ENCODE measurements at regions not wholly inside any gene's neighbourhood (a gene's known extent, or its start where the extent isn't known, plus 50 kb on each side); places are given as distances from the start of the nearest gene placed in this dataset.

GRCh38 chr1:79797487-79797886 lies 791.0 kb upstream of the ADGRL4 start:
- TF ChIP-seq, protein P1, sequence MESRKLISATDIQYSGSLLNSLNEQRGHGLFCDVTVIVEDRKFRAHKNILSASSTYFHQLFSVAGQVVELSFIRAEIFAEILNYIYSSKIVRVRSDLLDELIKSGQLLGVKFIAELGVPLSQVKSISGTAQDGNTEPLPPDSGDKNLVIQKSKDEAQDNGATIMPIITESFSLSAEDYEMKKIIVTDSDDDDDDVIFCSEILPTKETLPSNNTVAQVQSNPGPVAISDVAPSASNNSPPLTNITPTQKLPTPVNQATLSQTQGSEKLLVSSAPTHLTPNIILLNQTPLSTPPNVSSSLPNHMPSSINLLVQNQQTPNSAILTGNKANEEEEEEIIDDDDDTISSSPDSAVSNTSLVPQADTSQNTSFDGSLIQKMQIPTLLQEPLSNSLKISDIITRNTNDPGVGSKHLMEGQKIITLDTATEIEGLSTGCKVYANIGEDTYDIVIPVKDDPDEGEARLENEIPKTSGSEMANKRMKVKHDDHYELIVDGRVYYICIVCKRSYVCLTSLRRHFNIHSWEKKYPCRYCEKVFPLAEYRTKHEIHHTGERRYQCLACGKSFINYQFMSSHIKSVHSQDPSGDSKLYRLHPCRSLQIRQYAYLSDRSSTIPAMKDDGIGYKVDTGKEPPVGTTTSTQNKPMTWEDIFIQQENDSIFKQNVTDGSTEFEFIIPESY (IDR thresholded peaks at IDR 0.05), result no peak
- TF ChIP-seq CTCF (IDR thresholded peaks at IDR 0.05; ENCODE audit: low read depth, low read length, missing input control), result no peak
- TF ChIP-seq REST (IDR thresholded peaks at IDR 0.05), result no peak
- TF ChIP-seq MAX (IDR thresholded peaks at IDR 0.05), result no peak
- TF ChIP-seq RAD21 (IDR thresholded peaks at IDR 0.05), result no peak
- TF ChIP-seq GABPA (IDR thresholded peaks at IDR 0.05 in 1 of 2, conservative IDR thresholded peaks at IDR 0.05 in 1 of 2), result no peak
- no peak for TF ChIP-seq HNF4A (conservative IDR thresholded peaks at IDR 0.05)
- TF ChIP-seq SP1 (IDR thresholded peaks at IDR 0.05), result no peak
- no peak for TF ChIP-seq TAF1 (conservative IDR thresholded peaks at IDR 0.05)
- no peak for TF ChIP-seq JUND (IDR thresholded peaks at IDR 0.05)
- TF ChIP-seq HNF4G (IDR thresholded peaks at IDR 0.05), result no peak
- no peak for TF ChIP-seq YY1 (IDR thresholded peaks at IDR 0.05)
- TF ChIP-seq NR2F2 (IDR thresholded peaks at IDR 0.05), result no peak
- no peak for TF ChIP-seq RXRA (IDR thresholded peaks at IDR 0.05)

Data from liver (tissue), 3 donors.